ENCODE measurements at regions not wholly inside any gene's neighbourhood (a gene's known extent, or its start where the extent isn't known, plus 50 kb on each side); places are given as distances from the start of the nearest gene placed in this dataset.
"Not testable (repeated sequence)": the region's sequence is repeated elsewhere in the genome, so short reads cannot be mapped to it uniquely, and the experiment has no call there.

DNA sequence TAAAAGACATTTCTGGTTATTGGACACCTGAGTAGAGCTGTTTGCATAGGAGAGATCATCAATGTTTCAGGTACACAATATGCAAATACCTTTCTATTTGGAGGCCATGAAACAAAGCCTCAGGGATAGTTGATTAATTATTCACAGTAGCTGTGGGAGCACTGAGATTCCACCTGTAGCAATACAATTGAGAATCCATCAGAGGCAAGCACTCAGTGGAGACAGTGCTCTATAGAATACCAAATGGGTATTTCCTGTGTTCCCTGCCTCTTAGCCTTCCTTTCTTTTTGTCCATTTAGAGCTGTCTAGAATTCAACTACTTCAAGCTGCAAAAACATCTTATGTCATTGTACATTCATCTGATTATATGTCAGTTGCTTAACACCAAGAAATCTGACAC lies 1754.0 kb upstream of the ACO1 start:
- DNase-seq, result no peak

GRCh38 chr9:30646639-30647038 lies 1737.8 kb upstream of the ACO1 start:
- DNase-seq, result not testable (repeated sequence)

GRCh38 chr9:30661925-30662324 lies 1722.5 kb upstream of the ACO1 start:
- DNase-seq, result no peak

DNA sequence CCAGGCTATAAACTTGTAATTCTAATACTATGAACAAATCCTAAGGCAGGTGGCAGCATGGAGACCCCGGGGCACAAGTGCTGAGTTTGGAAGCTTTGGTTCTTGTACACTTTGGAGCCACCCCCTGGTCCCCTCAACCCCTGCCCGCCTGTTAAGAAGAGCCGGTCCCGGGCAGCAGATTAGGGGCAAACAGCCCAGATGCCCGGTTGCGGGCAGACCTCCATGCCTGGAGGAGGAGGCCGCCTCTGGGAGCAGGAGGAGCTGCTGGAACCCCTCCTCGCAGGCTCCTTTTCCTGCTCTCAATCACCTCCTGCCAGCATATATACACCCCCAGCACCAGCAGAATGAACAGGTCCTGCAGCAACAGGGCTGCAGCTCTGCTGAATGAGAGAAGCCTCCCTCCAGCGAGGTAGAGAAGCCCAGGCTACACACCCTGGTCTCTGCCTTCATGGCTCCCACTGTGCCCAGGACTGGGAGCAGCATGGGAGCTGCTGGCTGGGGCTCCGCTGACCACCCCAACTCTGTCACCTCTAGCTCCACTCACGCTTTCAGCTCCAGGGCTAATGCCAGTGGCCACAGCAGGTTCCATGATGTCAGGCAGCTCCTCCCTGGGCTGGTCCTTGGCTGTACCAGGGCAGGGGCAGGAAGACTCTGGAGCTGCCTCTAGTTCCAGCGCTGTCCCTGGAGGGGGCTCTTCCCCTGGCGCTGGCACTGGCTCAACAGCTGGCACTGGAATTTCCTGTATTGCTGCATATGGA lies 1713.5 kb upstream of the ACO1 start:
- no peak for DNase-seq

GRCh38 chr9:30673132-30673531 lies 1711.3 kb upstream of the ACO1 start:
- DNase-seq, result no peak

DNA sequence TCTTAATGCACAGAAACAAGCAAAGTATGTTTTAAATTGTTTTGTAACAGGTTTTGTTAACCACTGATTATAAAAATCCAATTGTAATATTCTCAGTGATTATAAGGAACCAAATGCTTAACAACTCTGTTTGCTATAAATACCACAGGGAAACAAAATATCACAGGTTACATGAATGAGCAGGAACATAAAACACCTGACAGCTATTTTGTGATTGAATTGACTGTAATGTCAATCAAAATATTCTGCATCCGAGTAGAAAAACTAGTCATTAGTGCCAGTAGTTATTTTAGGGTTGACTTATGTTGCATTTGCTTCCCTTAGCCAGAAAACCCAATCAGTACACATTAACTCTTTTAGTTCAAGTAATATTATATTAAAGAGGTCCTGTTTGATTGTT lies 1707.8 kb upstream of the ACO1 start:
- DNase-seq, result no peak

- DNase-seq, result no peak
Measured at GRCh38 chr9:30677221-30677620, 1707.2 kb upstream of the ACO1 start.

DNA sequence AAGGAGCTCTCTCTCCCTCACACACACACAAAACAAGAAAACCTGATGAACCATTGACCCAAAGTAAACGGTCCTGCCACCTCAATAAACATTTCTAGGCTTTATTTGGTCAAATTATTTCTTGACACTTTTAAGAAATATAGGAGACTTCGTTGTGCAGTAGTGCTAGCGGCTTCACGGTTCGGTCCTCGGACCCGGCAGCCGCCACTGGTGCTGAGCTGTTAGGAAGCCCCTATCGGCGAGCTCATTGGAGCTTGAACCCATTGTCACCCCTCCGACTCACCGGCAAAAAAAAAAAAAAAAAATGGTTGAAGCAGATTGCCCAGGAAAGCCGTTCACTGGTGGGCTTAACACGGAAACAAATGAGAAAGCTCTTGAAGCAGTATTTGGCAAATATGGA lies 1695.6 kb upstream of the ACO1 start:
- no peak for DNase-seq

GRCh38 chr9:30697958-30698357 lies 1686.5 kb upstream of the ACO1 start:
- no peak for DNase-seq

DNA sequence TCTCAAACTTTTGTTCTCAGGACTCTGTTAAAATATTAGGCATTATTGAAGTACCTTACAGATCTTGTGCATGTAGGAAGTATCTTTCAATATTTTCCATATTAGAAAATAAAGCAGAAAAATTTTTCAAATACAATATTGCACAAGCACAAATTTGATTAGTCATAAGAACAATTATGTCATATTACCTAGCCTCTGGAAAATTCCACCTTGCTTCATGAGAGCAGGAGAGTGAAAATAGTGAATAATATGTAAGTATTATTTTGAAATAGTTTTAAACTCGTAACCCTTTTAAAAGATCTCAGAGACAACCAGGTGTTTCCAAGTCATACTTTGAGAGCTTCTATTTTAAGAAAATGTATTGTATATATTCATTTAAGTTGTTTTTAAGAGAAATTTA lies 1672.9 kb upstream of the ACO1 start:
- no peak for DNase-seq

- no peak for DNase-seq
Measured at GRCh38 chr9:30713243-30713642, 1671.2 kb upstream of the ACO1 start.

DNA sequence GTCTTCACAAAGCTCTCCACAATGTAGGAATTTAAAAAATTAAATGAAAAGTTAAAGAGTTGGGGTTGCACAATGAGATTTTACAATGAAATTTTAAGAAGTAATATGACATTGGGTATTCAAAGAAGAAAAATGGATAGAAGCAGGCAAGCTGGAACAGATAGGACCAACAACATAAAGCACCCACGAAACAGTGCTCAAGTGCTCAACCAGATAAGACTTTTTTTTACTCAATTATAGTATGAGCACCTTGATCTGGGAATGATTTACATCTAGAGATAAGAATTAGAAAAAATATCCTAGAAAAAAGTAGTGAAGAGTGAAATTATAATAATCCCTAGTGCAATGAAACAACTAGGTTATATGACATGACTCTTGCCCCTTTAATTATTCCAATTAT lies 1670.1 kb upstream of the ACO1 start:
- no peak for DNase-seq

- DNase-seq, result no peak
Measured at GRCh38 chr9:30718483-30718882, 1666.0 kb upstream of the ACO1 start.

DNA sequence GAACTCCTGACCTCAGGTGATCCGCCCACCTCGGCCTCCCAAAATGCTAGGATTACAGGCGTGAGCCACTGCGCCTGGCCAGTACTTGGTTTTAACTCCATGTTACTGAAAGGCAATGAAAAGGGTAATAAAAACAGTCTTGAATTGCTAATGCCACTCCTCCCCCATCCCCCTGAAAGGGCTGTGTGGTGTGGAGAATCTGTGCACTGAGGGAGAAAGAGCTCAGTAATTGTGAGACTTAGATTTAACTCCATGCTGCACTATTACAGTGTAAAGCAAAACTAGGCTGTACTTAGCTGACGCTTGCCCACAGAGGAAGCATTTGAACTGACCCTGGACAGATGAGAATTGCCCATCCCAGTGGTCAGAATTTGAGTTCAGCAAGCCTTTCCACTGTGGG lies 1662.4 kb upstream of the ACO1 start:
- DNase-seq, result no peak

GRCh38 chr9:30723656-30724055 lies 1660.8 kb upstream of the ACO1 start:
- no peak for DNase-seq

- DNase-seq, result no peak
Measured at GRCh38 chr9:30732060-30732459, 1652.4 kb upstream of the ACO1 start.

DNA sequence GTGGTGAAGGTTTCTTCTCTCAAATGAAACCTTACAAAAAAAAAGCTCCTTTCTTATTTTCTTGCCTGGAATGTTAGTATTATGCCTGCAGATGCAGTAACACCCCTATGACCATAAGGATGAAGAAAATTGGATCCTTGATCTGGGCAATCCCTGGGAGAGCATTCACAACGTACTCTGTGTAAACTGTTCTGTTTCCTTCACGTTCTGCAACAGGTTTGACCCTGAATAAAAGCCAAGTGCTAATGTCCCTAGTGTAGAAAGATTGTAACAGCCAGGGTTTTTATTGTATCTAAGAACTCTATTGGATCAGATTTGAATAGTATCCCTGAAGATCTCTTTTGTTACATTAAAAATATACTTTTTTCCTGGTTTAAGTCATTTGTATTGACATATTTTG lies 1639.6 kb upstream of the ACO1 start:
- DNase-seq, result no peak

- DNase-seq, result no peak
Measured at GRCh38 chr9:30746589-30746988, 1637.9 kb upstream of the ACO1 start.

DNA sequence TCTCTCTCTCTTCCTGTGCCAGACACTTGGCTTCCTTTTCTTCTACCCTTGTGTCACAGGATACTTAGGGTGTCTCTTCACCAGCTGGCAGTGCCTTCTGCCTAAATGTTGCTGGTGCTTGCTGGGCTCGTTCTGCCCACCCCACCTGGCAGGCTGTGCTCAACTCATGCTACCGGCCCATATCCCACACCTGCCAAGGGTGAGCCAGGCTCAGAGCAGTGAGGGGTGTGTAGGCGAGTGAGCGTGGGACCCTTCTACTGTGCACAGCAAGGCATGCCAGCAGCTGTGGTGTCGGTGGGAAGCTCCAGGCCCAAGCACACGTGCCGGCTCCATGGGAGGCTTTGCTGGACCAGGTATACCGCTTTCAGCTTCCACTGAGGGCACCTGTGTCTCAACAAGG lies 1626.7 kb upstream of the ACO1 start:
- no peak for DNase-seq

DNA sequence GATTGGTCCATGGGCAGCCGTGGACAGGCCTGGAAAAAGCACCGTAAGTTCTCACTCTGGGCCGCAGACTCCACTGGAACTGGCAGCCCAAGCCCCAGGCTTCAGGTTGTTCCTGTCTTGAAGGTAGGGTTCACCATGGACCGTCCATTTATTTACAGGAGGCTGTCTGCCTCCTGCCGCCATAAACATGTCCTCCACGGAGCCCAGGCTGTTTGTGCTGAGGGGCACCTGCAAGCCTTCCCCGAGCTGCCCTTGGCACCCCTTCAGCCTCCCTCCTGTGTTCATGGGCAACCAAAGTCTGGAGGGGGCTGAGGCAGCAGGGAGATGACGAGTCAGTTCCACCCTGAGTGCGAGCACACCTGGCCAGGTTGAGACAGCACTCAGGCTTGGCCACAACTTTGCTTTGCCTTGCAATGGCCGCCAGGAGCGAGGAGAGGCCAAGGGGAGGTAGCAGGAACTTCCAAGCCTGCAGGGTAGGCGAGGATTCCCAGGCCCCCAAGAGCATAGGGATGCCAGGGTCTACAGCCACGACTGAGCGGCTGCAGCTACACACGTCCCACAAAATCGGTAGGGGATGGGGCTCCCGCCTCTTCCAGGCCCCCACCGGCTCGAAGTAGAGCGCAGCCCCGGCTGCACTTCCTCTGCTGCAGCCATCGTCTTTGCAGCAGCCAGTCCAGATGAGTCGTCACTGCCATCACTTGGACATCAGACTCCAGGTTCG lies 1625.6 kb upstream of the ACO1 start:
- no peak for DNase-seq

- DNase-seq, result no peak
Measured at GRCh38 chr9:30765318-30765717, 1619.1 kb upstream of the ACO1 start.

DNA sequence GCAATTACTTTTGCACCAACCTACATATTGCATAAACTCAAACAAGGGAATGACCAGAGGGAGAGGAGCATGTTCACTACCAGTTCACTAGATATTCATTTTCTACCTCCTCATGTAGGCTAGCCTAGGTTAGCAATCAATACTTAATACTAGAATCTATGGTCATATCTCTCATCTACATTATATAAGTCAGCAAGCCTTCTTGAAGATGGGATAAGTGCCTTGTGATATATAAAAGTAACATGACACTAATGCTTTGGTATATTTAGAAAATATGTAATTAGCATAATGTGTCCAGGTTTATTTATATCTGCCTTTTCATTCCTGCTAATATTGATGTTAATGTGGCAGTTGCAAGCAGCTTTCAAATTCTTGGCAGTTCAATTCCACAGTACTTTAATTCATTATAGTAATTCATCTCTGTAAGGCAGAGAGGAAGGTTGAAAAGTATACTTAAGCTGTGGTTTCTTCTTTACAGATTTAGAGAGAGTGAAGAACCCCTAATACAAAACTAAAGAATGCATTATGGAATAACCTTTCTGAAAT lies 1613.2 kb upstream of the ACO1 start:
- no peak for DNase-seq

DNA sequence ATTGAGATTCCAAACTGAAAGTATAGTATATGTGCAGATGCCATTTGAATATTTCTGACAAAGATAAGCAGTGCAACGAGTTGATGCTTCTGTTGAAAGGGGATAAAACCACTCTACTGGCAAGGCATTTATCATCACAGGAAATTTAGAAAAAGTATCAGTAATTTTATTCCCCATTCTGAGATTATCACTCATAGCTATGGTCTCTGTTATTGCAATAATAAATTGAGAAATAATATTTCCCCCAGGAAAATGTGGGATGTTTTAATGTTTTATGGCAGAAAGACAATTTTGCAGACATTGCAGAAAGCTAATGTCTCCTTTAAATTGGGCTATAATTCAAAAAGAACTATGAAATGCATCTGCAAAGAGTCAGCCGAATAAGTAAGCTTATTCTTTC lies 1612.7 kb upstream of the ACO1 start:
- no peak for DNase-seq

DNA sequence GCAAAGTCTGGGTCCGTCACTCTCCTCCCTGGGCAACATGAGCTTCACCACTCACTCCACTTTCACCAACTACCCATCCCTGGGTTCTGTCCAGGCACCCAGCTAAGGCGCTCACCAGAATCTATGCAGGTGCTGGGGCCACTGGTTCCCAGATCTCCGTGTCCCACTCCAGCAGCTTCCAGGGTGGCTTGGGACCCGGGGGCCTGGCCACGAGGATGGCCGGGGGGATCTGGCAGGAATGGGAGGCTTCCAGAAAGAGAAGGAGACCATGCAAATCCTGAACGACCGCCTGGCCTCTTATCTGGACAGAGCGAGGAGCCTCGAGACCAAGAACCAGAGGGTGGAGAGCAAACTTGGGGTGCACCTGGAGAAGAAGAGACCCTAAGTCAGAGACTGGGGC lies 1611.0 kb upstream of the ACO1 start:
- no peak for DNase-seq

DNA sequence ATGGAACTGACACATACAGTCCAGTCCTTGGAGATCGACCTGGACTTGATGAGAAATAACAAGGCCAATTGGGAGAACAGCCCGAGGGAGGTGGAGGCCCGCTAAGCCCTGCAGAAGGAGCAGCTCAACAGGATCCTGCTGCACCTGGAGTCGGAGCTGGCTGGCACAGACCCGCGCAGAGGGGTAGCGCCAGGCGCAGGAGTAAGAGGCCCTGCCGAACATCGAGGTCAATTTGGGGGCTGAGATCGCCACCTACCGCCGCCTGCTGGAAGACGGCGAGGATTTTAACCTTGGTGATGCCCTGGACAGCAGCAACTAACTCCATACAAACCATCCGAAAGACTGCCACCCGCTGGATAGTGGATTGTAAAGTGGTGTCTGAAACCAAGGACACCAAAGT lies 1610.1 kb upstream of the ACO1 start:
- no peak for DNase-seq

Data from SIG-M5 (cell line).